Transverse colon (tissue), 4 donors: ENCODE measurements at regions not wholly inside any gene's neighbourhood (a gene's known extent, or its start where the extent isn't known, plus 50 kb on each side); places are given as distances from the start of the nearest gene placed in this dataset.

Experiments
- DNase-seq: peaks from one replicate; pipeline ENCODE4 v3.0.0-alpha.2; 2019
- H3K27ac ChIP-seq, 4 donors: fragments of 200-600 bp; sonication (generic); 2 replicates each; pipeline ENCODE4 v1.5.1; 2016 to 2018; ENCODE audit warnings: inconsistent platforms in 4 of 4
- H3K27me3 ChIP-seq: fragments of 200-600 bp; sonication (generic); 2 replicates; pipeline ENCODE4 v1.5.1; 2017; ENCODE audit warnings: inconsistent platforms
- H3K36me3 ChIP-seq, 4 donors: fragments of 200-600 bp; sonication (generic); 2 replicates each; pipeline ENCODE4 v1.5.1; 2017 to 2019; ENCODE audit warnings: inconsistent platforms in 4 of 4
- H3K4me1 ChIP-seq, 4 donors: fragments of 200-600 bp; sonication (generic); 2 replicates each; pipeline ENCODE4 v1.5.1; 2017 to 2020; ENCODE audit warnings: inconsistent platforms in 4 of 4
- H3K4me3 ChIP-seq, 4 donors: fragments of 200-600 bp; sonication (generic); 1 replicate in 1 of 4; 2 replicates in 3 of 4; pipeline versions ENCODE4 v1.5.1 to v1.6.1; 2017 to 2019; ENCODE audit warnings: inconsistent platforms in 4 of 4
- H3K9me3 ChIP-seq, 2 donors: fragments of 200-600 bp; sonication (generic); 2 replicates each; pipeline ENCODE4 v1.5.1; 2017 to 2019; ENCODE audit warnings: inconsistent platforms in 2 of 2
- CTCF ChIP-seq, 5 experiments: fragments of 200-600 bp in 3 of 5; fragments of 450-650 bp in 2 of 5; sonication (generic) in 3 of 5; IDR thresholded peaks; 1 replicate in 2 of 5; 2 replicates in 3 of 5; pipeline ENCODE4 v1.5.1; 2016 to 2017; ENCODE audit warnings: antibody characterized with exemption in 5 of 5, inconsistent platforms in 3 of 5, mild to moderate bottlenecking in 2 of 5, moderate library complexity in 1 of 5
- EP300 ChIP-seq: sonication (generic); formaldehyde crosslinking; IDR thresholded peaks from one replicate; pipeline ENCODE4 v1.6.1; 2017; ENCODE audit warnings: antibody characterized with exemption, low read depth
- POLR2A ChIP-seq: fragments of 450-650 bp; IDR thresholded peaks from one replicate; pipeline ENCODE4 v1.6.1; 2016; ENCODE audit warnings: antibody characterized with exemption, mild to moderate bottlenecking, moderate library complexity
- POLR2AphosphoS5 ChIP-seq, 3 donors: sonication (generic); formaldehyde crosslinking; IDR thresholded peaks; one replicate each; pipeline ENCODE4 v1.6.1; 2016; ENCODE audit warnings: antibody characterized with exemption in 3 of 3
- WGBS, 2 donors: methylation state at CpG; one replicate each; pipeline ENCODE4 v1.1.5; 2018; ENCODE audit warnings: low coverage in 1 of 2; 5-methylcytosine and 5-hydroxymethylcytosine counted together
- in situ Hi-C, 4 donors: fragments of 200-750 bp; cut with MboI; loops; one replicate each; pipeline versions ENCODE4 v1.15.0 to v1.15.1; 2017; ENCODE audit warnings: low sequenced_read_pairs in 3 of 4, low pct_ligation_motif_present in 1 of 4, low pct_unique_long_range_greater_than_20kb in 1 of 4
- intact Hi-C: fragments of 100-400 bp; cut with DNase I; formaldehyde crosslinking; loops from one replicate; pipeline ENCODE4 v1.15.1; 2023; ENCODE audit warnings: low total_unique reads

GRCh38 chr7:118330388-118330787, 105.9 kb downstream of the ANKRD7 start:
- in situ Hi-C loops (loop anchor here in 1 of 4 donors (25.0 kb wide), 1 partner anchor 832 kb away; no protein-coding TSS in a partner anchor), intact Hi-C loops (no loop called here)
- Histone ChIP-seq H3K9me3 (no peaks in the 10 kb centered on the region), H3K4me1 (no peaks in the 10 kb centered on the region), H3K27ac (no peak overlapping the region), H3K36me3 (no peaks in the 10 kb centered on the region), H3K4me3 (no peak overlapping the region), H3K27me3 (no peaks in the 10 kb centered on the region)
- TF ChIP-seq CTCF (IDR thresholded peaks at IDR 0.05), result no peak
- TF ChIP-seq POLR2AphosphoS5 (IDR thresholded peaks at IDR 0.05), result no peak
- 73 to 75% methylated on average over 3 of the region's 3 CpGs for WGBS, 2 donors
- DNase-seq, result no peak

- no peak for TF ChIP-seq CTCF (IDR thresholded peaks at IDR 0.05)
- TF ChIP-seq POLR2AphosphoS5 (IDR thresholded peaks at IDR 0.05), result no peak
- no peak for TF ChIP-seq POLR2A
- TF ChIP-seq EP300, result no peak
Observed at GRCh38 chr7:118346748-118347147, 122.2 kb downstream of the ANKRD7 start.

GRCh38 chr7:118349604-118350003, 125.1 kb downstream of the ANKRD7 start:
- H3K27ac ChIP-seq, result no peak overlapping the region
- no peak for TF ChIP-seq EP300
- no peak for TF ChIP-seq CTCF (IDR thresholded peaks at IDR 0.05)
- no peak for TF ChIP-seq POLR2A
- no peak for TF ChIP-seq POLR2AphosphoS5 (IDR thresholded peaks at IDR 0.05)
- no peaks in the 10 kb centered on the region for H3K4me1 ChIP-seq
- intact Hi-C loops (no loop called here), in situ Hi-C loops (loop anchor here in 1 of 4 donors (25.0 kb wide), 1 partner anchor 813 kb away; no protein-coding TSS in a partner anchor)
- no peaks in the 10 kb centered on the region for H3K9me3 ChIP-seq
- H3K27me3 ChIP-seq, result no peaks in the 10 kb centered on the region
- H3K4me3 ChIP-seq, result no peak overlapping the region
- H3K36me3 ChIP-seq, result no peaks in the 10 kb centered on the region
- 48 to 50% methylated on average over 1 of the region's 1 CpG for WGBS, 2 donors
- DNase-seq, result no peak

More at GRCh38 chr7:118346748-118347147, 122.2 kb downstream of the ANKRD7 start:
- Histone ChIP-seq H3K4me3 (no peak overlapping the region), H3K36me3 (no peaks in the 10 kb centered on the region), H3K4me1 (no peaks in the 10 kb centered on the region), H3K27ac (no peak overlapping the region), H3K27me3 (no peaks in the 10 kb centered on the region), H3K9me3 (no peaks in the 10 kb centered on the region)
- no peak for DNase-seq
- intact Hi-C loops (no loop called here), in situ Hi-C loops (loop anchor here in 1 of 4 donors (25.0 kb wide), 1 partner anchor 816 kb away; no protein-coding TSS in a partner anchor)

DNA sequence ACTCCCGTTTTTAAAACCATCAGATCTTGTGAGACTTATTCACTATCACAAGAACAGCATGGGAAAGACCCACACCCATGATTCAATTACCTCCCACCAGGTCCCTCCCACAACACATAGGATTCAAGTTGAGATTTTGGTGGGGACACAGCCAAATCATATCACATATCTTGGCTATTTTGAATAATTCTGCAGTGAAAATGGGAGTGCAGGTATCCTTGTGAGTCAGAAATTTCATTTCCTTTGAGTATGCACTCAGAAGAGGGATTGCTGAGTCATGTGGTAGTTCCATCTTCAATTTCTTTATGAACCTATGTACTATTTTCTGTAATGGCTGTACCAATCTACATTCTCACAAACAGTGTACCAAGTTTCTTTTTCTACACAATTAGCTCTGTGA, 125.8 kb downstream of the ANKRD7 start:
- intact Hi-C loops, result no loop called here

More for the DNA sequence above, 125.8 kb downstream of the ANKRD7 start:
- Histone ChIP-seq H3K4me3 (no peak overlapping the region), H3K27me3 (no peaks in the 10 kb centered on the region), H3K9me3 (no peaks in the 10 kb centered on the region), H3K4me1 (no peaks in the 10 kb centered on the region), H3K36me3 (no peaks in the 10 kb centered on the region), H3K27ac (no peak overlapping the region)
- in situ Hi-C loops, result no loop called here
- WGBS, 2 donors, result 71 to 75% methylated on average over 1 of the region's 1 CpG
- TF ChIP-seq CTCF (IDR thresholded peaks at IDR 0.05) (no peak), POLR2A (no peak), POLR2AphosphoS5 (IDR thresholded peaks at IDR 0.05) (no peak), EP300 (no peak)
- DNase-seq, result no peak
